GM21723 (cell line): ENCODE measurements at regions not wholly inside any gene's neighbourhood (a gene's known extent, or its start where the extent isn't known, plus 50 kb on each side); places are given as distances from the start of the nearest gene placed in this dataset.
"Not testable (repeated sequence)": the region's sequence is repeated elsewhere in the genome, so short reads cannot be mapped to it uniquely, and the experiment has no call there.

Experiments
- ATAC-seq: cut with Tn5 transposase; IDR thresholded peaks from one replicate; pipeline ENCODE4 v1.9.1; 2021; ENCODE audit warnings: mild to moderate bottlenecking, moderate library complexity; ENCODE audit not compliant: unreplicated experiment

DNA sequence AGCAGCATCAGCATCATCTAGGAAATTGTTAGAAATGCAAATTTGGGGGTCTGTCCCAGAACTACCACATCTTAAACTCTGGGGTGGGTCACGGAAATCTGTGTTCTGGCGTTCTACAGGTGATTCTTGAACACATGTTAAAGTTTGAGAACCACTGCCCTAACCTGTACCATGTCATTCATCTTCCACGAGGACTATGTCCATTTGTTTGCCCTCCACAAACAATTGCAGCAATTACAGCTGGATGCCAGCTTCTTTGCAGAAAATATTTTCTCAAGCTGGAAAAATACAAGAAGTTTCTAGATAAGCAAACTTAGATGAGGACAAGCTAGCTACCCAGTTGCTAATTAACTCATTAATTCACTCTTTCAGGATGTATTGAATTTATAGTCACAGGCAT is 54.1 kb downstream of the MAFB start:
- no peak for ATAC-seq

DNA sequence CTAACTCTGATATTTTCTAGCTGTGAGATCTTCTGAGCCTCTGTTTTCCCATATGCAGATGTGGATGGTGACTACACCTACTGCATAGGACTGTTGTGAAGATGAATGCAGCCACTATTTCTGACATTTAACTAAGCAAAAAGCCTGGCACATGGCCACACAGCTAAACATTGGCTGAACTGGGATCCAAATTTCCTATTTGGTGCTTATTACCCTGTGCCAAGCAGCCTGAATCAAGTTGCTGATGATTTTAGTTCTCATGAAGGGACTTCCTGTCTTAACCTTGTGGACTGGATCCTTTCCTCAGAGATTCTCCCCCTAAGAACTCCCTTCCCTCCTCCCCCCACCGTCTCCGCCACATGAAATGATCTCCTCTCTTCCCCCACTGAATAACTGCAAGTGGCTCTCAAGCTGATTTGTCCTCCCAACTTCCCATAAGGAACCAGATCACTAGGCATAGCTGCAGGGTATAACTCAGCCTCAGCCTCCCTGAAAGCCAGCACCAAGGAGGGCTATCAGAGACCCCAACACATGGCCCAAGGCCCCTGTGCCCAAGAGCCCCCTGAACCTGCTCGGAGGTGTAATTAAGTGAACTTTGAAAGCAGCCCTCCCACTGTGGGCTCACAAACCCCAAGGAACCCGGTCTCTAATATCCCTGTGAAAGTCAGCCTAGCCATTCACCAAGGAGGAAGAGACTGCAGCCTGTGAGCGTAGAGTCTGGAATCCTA is 55.7 kb downstream of the MAFB start:
- no peak for ATAC-seq

DNA sequence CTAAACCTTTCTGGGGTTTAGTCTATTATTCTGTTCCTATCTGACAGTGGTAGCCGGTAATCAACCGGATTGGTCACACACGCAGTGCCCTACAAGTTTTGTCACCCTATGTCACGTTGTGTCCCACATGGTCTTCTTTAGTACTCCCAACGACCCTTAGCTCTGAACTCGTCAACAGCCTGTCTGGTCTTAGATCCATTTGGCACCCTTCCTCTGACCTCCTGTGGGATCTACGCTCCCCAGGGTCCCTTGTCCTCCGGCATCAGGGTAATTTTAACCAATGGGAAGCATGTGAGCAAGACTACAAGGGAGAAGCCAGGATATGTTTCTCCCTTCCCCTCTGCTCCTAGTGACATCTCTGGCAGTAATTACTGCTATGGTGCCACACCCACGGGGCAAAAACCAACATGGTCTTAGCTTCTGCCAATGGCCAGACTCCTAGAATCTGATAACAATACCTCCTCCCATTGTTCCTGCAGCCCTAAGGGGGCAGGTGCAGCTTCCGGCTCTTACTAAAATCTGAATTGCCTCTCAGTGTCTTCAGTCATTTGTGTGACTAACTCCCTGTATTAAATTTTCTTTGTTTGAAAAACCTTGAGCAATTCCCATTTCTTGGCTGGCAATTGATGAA is 56.6 kb downstream of the MAFB start:
- no peak for ATAC-seq

DNA sequence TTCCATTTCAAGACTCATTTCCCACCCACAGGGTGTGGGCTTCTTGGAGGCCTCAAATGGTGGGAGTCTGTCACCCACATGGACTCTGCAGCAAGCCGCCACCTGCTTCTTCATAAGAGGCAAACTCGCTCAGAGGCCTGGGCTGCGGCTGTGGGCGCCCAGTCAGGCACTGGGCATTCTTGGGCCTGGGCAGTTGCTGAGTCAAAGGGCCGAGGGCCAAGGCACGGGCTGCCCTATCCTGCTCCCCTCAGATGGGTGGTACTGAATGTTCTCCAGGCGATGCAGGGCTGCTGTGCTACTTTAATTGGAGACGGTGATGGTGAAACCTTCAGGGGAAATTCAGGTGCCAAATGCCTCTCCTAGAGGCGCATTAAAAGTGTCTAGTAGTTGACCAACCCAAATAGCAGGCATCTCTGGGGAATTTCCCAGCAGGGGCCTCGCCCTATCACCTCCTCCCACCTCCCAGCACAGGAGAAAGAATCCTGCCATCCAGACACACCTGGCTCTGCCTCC is 57.9 kb downstream of the MAFB start:
- no peak for ATAC-seq

DNA sequence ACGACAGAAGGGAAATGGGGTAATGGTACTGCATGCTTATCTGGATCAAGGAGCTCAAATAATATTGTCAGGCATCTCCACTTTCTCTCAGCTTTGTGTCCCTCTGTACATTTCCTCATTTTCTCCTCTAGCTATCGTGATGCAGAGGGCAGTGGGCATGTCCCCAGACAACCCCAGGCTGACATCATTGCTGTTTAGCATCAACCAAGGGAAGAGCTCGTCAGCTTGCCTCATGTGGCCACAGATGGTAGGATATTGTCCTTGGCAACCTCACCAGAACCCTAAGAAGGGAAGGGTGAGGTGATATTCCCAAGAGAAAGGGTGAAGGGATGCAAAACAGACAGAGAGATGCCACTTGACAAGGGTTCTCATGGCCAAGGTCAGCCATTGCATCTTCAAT is 58.3 kb downstream of the MAFB start:
- no peak for ATAC-seq

DNA sequence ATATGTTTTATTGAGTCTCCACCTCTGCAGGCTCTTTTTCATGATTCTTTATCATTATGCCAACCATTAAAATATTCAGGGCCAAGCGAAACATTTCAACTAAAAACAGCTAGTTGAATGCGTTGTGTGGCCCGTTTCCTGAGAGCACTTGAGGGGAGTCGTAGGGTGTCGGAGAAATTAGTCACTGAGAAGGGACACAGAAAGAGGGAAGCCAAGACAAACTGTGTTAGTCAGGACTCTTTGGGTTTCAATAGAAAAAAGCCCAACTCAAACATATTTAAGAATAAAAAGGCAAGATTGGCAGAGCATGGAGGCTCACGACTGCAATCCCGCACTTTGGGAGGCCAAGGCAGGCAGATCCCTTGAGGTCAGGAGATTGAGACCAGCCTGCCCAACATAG is 58.9 kb downstream of the MAFB start:
- no peak for ATAC-seq

DNA sequence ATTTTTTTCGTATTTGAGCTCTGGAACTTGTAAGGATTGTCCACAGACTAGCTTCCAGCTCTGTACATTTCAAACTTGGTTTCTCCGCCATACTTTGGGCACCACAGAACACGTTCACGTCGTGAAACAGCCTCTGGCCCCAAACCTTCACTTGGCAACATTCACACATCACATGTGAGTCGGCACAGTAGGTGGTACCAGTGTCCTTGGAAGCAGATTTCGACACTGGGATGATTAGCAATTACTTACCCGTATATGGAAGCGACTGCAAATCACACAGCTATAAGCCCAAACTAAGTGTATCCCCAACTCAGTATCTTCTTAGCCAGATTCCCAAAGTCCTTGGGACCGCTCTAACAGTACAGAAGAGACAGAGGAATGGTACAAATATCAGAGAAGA is 60.2 kb downstream of the MAFB start:
- no peak for ATAC-seq

DNA sequence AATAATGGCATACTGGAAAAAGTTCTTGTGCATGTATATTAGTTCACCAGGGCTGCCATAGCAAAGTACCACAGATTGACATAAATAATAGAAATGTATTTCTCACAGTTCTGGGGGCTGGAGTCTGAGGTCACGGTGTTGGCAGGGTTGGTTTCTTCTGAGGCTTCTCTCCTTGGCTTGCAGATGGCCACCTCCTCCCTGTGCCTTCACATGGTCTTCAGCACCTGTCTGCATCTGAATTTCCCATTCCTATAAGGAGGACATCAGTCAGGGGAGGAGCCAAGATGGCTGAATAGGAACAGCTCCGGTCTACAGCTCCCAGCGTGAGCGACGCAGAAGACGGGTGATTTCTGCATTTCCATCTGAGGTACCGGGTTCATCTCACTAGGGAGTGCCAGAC is 70.0 kb downstream of the MAFB start:
- not testable (repeated sequence) for ATAC-seq

DNA sequence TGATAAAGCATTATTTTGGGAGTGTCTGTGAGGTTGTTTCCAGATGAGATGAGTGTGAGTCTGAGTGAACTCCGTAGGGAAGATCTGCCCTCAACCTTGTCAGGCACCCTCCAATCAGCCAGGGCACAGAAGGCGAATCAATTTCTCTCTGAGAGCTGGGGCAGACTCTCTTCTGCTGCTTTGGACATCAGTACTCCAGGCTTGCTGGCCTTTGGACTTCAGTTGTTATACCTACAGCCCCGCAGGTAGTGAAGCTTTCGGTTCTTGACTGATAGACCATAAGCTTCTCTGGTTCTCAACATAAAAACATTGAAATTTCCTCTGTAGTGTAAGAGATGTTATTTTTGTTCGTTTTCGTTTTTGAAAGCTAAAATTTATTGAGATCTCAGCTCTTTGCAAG is 71.4 kb downstream of the MAFB start:
- no peak for ATAC-seq

DNA sequence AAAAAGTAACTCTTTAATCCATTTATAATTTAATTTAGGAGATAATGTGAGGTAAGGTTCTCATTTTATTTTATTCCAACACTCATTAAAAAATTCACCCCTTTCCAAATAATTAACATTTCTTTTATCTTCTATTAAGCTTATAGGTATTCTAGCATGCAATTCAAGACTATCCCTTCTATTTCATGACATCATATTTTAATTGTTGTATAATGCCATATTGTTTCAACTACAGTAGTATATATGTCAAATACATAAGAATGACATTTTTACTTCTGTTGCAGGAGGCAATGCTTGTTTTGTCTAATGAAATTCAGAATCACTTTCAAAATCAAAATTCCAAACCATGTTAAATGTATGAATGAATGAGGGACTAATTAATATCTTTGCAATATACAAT is 76.2 kb downstream of the MAFB start:
- no peak for ATAC-seq

DNA sequence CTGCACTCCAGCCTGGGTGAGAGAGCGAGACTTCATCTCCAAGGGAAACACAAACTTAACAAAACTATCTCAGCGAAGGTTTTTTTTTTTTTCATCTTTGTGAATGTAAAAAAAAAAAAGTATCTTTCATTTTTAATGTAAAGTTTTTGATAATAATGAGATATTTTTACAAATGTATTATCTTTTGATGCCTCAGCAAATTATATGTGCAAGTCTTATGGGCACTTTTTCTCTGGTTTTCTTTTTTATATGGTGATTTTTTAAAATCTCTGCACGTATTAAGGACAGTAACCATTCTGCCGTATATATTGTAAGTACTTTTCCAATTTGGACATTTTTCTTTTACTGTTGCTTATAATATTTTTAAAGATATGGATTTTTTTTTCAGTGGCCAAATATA is 76.8 kb downstream of the MAFB start:
- ATAC-seq: no peak

DNA sequence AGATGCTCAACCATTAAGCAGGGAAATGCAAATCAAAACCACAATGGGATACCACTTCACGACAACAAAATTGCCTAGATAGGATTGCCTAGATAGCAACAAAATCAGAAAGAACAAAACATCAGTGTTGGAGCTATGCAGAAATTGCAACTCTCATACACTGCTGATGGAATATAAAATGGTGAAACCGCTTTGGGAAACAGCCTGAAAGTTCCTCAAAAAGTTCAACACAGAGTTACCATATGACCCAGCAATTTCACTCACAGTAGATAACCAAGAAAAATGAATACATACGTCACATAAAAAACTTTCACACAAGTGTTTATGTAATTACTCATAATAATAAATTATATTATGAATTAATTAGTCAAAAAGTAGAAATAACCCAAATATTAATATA is 78.3 kb downstream of the MAFB start:
- no peak for ATAC-seq

DNA sequence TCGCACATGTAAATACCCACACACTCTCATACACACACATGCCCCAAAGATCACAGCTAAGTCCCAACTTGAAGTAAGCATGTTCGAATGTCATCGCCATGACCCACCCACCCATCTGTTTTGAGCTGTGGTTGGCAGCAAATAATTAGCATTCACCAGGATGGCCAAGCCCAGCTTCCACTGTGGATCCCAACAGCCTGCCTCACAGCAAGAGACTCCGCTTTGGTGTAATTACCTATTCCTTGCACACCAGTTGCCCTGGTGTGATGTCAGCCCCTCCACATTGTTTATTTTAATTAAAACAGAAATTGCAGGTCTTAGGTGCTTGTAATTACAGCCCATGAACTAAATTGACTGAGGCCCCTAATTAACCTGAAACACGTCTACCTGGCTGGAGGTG is 81.1 kb downstream of the MAFB start:
- ATAC-seq: no peak

DNA sequence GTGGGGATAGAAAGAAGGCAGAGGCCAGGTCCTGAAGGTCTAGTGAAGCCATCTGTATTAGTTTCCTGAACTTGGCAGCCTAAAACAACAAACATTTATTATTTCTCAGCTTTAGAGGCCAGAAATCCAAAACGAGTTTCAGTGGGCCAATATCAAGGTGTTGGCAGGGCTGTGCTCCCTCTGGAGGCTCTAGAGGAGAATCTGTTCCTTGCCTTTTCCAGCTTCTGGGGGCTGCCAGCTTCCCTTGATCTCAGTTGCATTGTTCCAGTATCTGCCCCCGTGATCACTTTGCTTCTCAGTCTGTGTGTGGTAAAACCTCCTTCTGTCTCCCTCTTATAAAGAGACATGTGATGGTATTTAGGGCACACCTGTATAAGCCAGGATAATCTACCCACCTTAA is 82.4 kb downstream of the MAFB start:
- ATAC-seq: no peak

DNA sequence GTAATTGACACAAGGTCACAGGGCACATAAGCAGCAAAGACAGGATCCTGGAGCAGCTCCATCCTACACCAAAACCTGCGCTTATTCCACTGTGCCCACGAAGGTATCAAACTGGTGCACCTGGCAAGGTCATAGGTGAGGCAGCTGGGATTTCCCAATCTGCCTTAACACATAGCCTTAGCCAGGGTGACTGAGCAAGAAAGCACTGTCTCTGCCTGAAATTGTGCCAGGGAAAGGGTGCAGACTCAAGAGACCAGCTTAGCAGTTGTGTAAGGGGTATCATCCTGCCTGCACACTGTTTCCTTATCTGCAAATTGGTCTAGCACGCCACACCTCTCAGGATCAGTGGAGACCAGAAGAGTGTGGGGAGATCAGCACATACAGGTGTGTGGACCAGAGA is 82.8 kb downstream of the MAFB start:
- no peak for ATAC-seq

DNA sequence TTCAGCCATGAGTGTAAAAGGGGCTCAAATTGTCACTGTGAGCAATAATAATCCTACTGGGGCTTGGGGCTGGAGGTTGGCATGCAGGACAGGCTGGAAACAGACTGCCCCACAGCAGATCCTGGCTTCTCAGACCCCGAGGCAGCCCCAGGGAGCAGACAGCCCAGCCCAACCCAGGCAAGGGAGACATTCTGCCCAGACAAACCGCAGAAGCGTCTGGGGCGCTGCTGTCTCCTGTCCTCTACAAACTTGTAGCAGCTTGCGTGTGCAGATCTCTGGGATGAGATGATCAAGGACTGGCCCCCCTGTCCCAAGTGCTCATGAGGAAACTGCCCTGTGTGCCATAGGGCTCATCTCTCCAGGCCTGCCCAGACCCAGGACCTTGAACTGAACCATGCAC is 84.6 kb downstream of the MAFB start:
- no peak for ATAC-seq

DNA sequence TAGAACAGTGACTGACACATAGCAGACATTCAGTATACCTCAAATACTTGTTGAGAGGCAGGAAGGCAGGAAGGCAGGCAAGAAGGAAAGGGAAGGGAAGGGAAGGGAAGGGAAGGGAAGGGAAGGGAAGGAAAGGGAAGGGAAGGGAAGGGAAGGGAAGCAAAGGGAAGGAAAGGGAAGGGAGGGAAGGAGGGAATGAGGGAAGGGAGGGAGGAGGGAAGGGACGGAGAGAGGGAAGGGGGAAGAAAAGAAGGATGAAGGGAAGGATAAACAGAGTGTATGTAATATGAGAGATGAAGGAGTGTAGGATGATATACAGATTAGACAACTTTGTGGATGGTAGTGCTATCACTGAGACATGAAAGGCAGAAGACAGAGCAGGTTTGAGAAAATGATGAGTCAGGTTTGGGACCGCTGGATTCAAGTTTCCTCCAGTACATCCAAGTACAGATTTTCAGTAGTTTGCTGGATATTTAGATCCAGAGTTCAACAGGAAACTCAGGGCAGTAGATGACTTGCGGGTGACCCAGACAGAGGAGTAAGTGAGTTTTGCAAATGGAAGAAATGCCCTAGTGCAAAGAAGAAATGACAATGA is 85.9 kb downstream of the MAFB start:
- no peak for ATAC-seq

DNA sequence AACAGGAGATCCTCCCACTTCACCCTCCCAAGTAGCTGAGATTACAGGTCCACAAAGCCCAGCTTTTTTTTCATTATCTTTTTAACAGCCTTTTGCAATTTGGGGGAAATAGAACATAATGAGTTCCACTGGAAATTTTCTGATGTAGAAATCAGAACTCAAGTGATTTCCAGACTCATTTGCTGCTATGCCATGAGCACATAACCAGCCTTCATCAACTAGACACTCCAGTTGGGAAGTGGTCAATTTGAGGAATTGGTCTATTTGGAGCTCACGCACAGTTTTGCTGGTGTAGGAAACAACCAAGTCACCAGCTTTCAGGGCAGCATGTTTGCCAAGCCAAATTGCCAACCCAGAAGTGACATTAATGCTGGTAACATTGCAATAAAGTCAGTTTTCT is 86.7 kb downstream of the MAFB start:
- ATAC-seq: no peak

DNA sequence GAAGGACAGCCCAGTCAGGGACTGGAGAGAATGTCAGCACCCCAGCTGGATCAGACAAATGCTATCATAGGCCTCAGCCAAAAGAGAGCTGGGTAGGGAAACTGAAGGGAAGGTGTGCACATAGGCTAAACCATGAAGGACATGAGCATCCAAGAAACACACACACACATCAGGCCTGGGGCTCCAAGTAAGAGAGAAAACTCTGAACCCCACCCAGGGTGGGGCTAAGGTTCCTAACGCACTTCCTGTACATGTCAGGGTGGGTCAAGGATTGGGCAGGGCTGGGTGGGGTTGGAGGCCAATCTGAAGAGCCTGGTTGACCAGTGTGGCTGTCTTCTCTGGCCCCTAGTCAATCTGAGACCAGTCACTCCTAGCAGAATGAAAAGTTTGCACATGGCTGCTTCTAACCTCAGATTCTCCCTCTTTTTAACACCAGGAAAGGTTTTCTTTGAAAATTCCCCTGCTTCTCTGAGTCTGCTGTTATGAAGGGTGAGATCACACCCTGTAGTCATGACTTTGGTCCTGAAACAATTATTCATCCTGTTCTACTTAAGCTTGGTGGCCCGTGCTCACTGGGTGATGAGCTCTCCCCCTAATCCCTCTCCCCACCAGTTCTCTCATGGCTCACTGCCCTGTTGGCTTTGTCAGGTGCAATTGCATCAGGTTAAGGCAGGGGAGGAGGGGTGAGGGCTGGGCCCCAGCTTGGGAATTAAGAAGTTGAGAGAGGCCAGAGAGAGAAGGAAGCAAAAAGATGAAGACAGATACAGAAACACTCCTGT is 88.4 kb downstream of the MAFB start:
- ATAC-seq: no peak

DNA sequence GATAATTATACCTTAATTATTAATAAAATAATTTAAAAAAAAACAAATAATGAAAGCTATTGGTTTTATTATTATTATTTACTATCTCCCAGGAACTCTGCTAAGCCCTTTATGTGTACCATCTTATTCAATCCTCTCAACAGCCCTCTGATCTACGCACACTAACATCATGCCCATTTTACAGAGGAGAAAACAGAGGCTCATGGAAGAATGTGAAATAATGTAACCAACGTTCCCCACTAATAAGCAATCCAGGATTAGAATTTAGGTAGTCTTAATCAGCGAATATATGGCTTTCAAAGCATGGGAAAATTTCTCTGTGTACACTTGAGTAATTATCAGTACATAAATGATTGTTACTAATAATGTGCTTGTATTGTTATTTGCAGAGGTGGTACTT is 89.0 kb downstream of the MAFB start:
- ATAC-seq: no peak

DNA sequence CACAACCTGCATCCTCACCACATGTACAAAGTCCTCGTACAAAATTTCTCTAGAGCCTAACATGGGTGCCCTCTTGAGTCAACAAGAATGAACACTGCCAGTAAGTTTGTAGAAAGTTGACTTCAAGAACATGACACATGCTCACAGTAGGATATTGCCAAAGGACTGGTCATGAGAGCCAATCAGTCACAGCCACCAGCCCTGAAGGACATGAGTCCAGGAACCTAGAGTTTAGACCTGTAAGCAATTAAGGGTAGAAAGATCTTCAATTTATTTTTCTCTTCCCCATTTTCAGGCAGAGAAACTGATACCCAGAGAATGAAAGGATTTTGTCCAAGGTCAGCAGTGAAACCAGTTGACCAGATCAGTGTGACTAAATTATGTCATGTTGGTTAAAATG is 96.1 kb downstream of the MAFB start:
- no peak for ATAC-seq

DNA sequence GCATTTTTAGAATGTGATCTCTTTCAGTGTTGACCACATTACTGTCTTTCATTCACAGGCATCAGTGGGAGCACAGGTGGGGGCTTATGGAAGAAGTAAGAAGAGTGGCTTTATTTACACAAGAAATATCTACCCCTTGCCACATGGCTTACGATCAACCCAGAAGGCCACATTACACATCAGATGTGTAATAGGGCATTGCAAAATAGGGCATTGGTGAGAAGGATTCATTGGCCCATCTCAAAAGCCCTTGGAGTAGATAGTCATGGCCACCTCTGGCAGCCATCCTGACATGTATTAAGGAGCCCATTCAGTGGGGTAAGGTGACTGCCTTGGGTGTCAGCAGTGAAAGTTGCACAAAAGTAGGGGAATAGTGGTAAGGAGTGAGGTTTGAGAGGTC is 97.5 kb downstream of the MAFB start:
- no peak for ATAC-seq
